ENCODE measurements at regions not wholly inside any gene's neighbourhood (a gene's known extent, or its start where the extent isn't known, plus 50 kb on each side); places are given as distances from the start of the nearest gene placed in this dataset.
A peak's percentile ranks its signal among the peaks of the same experiment; 100 is the strongest.

DNA sequence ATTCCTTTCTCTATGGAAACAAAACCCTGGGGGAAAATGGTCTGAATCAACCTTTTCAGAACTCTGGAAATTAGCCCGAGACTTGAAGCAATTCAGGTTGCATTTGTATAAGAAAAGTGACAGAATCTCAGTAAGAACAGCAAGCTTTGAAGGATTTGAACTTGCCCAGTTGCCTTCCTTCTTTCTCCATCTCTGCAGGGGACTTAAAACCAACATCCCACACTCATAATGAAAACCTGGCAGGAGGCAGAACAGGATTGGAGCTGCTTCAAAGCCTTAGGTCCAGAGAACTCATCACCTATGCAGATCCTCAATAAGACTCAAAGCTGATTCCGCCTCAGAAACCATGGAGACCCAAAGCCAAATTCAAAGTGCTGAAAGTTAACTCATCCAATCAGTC is 790.5 kb upstream of the ID2 start:
- Histone ChIP-seq H3K27me3 (ENCODE audit: control insufficient read depth in 1 of 2, insufficient read depth in 1 of 2, low read length in 2 of 2) (no peaks in the 10 kb centered on the region), H3K4ac (ENCODE audit: low read depth in 1 of 2, low read length in 2 of 2) (no peak overlapping the region), H4K91ac (ENCODE audit: low read length) (no peak overlapping the region), H3K18ac (ENCODE audit: low read depth in 1 of 2, low read length in 2 of 2) (no peak overlapping the region), H2BK12ac (ENCODE audit: low read length in 2 of 2) (no peak overlapping the region), H3K79me1 (replicated peaks; ENCODE audit: low read length, poor library complexity, severe bottlenecking) (no peaks in the 10 kb centered on the region), H2BK5ac (ENCODE audit: low read depth, low read length, poor library complexity, severe bottlenecking) (no peak overlapping the region), H2AK5ac (ENCODE audit: low read length, severe bottlenecking) (no peak overlapping the region), H3K36me3 (ENCODE audit: control insufficient read depth in 1 of 2, insufficient read depth in 2 of 2, low read depth in 1 of 2, low read length in 2 of 2) (no peaks in the 10 kb centered on the region), H2BK15ac (ENCODE audit: low read depth, poor library complexity, severe bottlenecking) (no peak overlapping the region), H3K23ac (ENCODE audit: low read length in 2 of 2) (no peak overlapping the region), H3K4me2 (ENCODE audit: low read length, poor library complexity, severe bottlenecking) (no peak overlapping the region), H3K9ac (ENCODE audit: low read length) (no peak overlapping the region), H2AFZ (ENCODE audit: low read depth, low read length) (no peak overlapping the region), H3K27ac (ENCODE audit: low read length, poor library complexity, severe bottlenecking) (no peak overlapping the region), H3K4me3 (ENCODE audit: insufficient read depth in 1 of 2, low read depth in 1 of 2, low read length in 2 of 2) (no peak overlapping the region), H4K8ac (ENCODE audit: low read length) (no peak overlapping the region), H3K14ac (ENCODE audit: low read length in 2 of 2) (no peak overlapping the region), H3K9me3 (ENCODE audit: control insufficient read depth, low read length) (no peaks in the 10 kb centered on the region), H3K4me1 (ENCODE audit: control insufficient read depth, insufficient read depth, low read depth, low read length) (no peaks in the 10 kb centered on the region), H2BK120ac (ENCODE audit: low read depth, low read length) (no peak overlapping the region)
- 100% methylated on average over 1 of the region's 2 CpGs for WGBS
- no peak for DNase-seq

DNA sequence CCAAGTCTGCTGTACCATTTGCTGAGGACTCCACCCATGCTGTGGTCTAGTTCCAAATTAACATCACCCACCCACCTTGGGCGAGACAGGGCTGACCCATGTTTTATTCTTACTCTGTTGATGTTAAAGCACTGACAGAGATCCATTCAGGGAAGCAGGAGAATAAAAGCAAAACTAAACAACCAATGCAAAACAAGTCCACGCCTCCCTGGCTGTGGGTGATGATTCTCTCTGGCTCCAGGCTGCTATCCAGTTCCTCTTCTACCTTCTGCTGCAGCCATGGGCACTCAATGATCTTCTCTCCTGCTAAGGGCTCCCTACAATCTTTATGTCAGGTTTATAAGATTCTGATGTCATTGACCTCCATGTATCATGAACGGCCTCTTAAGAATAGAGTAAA is 786.6 kb upstream of the ID2 start:
- Histone ChIP-seq H3K4ac (ENCODE audit: low read depth in 1 of 2, low read length in 2 of 2) (no peak overlapping the region), H3K79me1 (replicated peaks; ENCODE audit: low read length, poor library complexity, severe bottlenecking) (no peaks in the 10 kb centered on the region), H2AFZ (ENCODE audit: low read depth, low read length) (no peak overlapping the region), H2BK5ac (ENCODE audit: low read depth, low read length, poor library complexity, severe bottlenecking) (no peak overlapping the region), H3K27ac (ENCODE audit: low read length, poor library complexity, severe bottlenecking) (no peak overlapping the region), H3K18ac (ENCODE audit: low read depth in 1 of 2, low read length in 2 of 2) (no peak overlapping the region), H3K23ac (ENCODE audit: low read length in 2 of 2) (no peak overlapping the region), H4K8ac (ENCODE audit: low read length) (no peak overlapping the region), H2AK5ac (ENCODE audit: low read length, severe bottlenecking) (no peak overlapping the region), H3K9me3 (ENCODE audit: control insufficient read depth, low read length) (no peaks in the 10 kb centered on the region), H2BK12ac (ENCODE audit: low read length in 2 of 2) (no peak overlapping the region), H3K27me3 (ENCODE audit: control insufficient read depth in 1 of 2, insufficient read depth in 1 of 2, low read length in 2 of 2) (no peaks in the 10 kb centered on the region), H3K14ac (ENCODE audit: low read length in 2 of 2) (no peak overlapping the region), H2BK120ac (ENCODE audit: low read depth, low read length) (peak overlapping the region; percentile 24), H3K4me2 (ENCODE audit: low read length, poor library complexity, severe bottlenecking) (no peak overlapping the region), H3K4me3 (ENCODE audit: insufficient read depth in 1 of 2, low read depth in 1 of 2, low read length in 2 of 2) (no peak overlapping the region), H3K4me1 (ENCODE audit: control insufficient read depth, insufficient read depth, low read depth, low read length) (no peaks in the 10 kb centered on the region), H2BK15ac (ENCODE audit: low read depth, poor library complexity, severe bottlenecking) (no peak overlapping the region), H3K9ac (ENCODE audit: low read length) (no peak overlapping the region), H4K91ac (ENCODE audit: low read length) (no peak overlapping the region), H3K36me3 (ENCODE audit: control insufficient read depth in 1 of 2, insufficient read depth in 2 of 2, low read depth in 1 of 2, low read length in 2 of 2) (no peaks in the 10 kb centered on the region)
- DNase-seq, result no peak
- 93% methylated on average over 2 of the region's 3 CpGs for WGBS

DNA sequence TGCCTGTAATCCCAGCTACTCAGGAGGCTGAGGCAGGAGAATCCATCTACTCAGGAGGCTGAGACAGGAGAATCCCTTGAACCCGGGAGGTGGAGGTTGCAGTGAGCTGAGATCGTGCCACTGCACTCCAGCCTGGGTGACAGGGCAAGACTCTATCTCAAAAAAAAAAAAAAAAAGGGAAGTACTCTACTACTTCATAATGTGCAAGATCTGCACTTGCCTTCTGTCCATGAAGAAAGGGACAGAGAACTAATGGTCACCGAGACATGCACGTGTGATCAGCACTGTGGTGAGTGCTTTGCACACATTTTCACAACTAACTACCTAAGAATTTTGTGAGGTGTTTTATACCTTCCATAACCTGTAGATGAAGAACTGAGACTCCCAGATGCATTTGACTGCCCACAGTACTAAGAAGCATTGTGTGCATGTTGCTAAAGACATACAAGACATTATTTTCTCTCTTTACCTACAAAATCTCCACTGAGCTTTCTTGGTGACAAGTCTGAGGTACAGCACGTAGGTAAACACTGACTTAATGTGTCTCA is 784.8 kb upstream of the ID2 start:
- Histone ChIP-seq H2BK5ac (ENCODE audit: low read depth, low read length, poor library complexity, severe bottlenecking) (no peak overlapping the region), H3K27me3 (ENCODE audit: control insufficient read depth in 1 of 2, insufficient read depth in 1 of 2, low read length in 2 of 2) (no peaks in the 10 kb centered on the region), H2AFZ (ENCODE audit: low read depth, low read length) (no peak overlapping the region), H3K9me3 (ENCODE audit: control insufficient read depth, low read length) (no peaks in the 10 kb centered on the region), H3K4me2 (ENCODE audit: low read length, poor library complexity, severe bottlenecking) (no peak overlapping the region), H3K27ac (ENCODE audit: low read length, poor library complexity, severe bottlenecking) (no peak overlapping the region), H2AK5ac (ENCODE audit: low read length, severe bottlenecking) (no peak overlapping the region), H3K4me1 (ENCODE audit: control insufficient read depth, insufficient read depth, low read depth, low read length) (no peaks in the 10 kb centered on the region), H3K14ac (ENCODE audit: low read length in 2 of 2) (no peak overlapping the region), H3K4ac (ENCODE audit: low read depth in 1 of 2, low read length in 2 of 2) (no peak overlapping the region), H3K79me1 (replicated peaks; ENCODE audit: low read length, poor library complexity, severe bottlenecking) (no peaks in the 10 kb centered on the region), H3K18ac (ENCODE audit: low read depth in 1 of 2, low read length in 2 of 2) (no peak overlapping the region), H4K91ac (ENCODE audit: low read length) (no peak overlapping the region), H3K23ac (ENCODE audit: low read length in 2 of 2) (no peak overlapping the region), H3K9ac (ENCODE audit: low read length) (no peak overlapping the region), H3K4me3 (ENCODE audit: insufficient read depth in 1 of 2, low read depth in 1 of 2, low read length in 2 of 2) (no peak overlapping the region), H2BK15ac (ENCODE audit: low read depth, poor library complexity, severe bottlenecking) (no peak overlapping the region), H2BK12ac (ENCODE audit: low read length in 2 of 2) (no peak overlapping the region), H2BK120ac (ENCODE audit: low read depth, low read length) (no peak overlapping the region), H4K8ac (ENCODE audit: low read length) (no peak overlapping the region), H3K36me3 (ENCODE audit: control insufficient read depth in 1 of 2, insufficient read depth in 2 of 2, low read depth in 1 of 2, low read length in 2 of 2) (no peaks in the 10 kb centered on the region)
- 86% methylated on average over 4 of the region's 5 CpGs for WGBS
- no peak for DNase-seq

DNA sequence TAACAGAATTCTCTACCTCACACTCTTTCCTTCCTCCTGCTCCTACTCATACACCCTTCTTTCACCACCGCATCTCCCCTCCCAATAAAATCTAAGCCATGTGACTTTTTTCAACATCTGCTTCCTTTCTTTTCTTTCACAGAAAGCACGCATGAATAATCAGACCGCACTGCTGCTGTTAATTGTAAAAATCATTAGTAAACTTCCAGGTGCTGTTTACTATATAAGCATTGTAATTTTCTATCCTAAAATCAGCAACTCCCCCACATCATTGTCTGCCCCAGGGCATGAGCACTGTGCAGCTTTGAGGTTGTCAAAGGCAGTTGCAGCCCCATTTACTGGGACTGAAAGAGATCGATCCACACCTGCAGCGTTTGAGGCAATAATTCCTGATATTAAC is 782.6 kb upstream of the ID2 start:
- no peak overlapping the region for H4K91ac ChIP-seq (ENCODE audit: low read length)
- no peak overlapping the region for H3K14ac ChIP-seq (ENCODE audit: low read length in 2 of 2)
- no peak overlapping the region for H2AFZ ChIP-seq (ENCODE audit: low read depth, low read length)
- no peak overlapping the region for H4K8ac ChIP-seq (ENCODE audit: low read length)
- H2BK120ac ChIP-seq (ENCODE audit: low read depth, low read length), result no peak overlapping the region
- H2BK12ac ChIP-seq (ENCODE audit: low read length in 2 of 2), result no peak overlapping the region
- no peak overlapping the region for H3K4me2 ChIP-seq (ENCODE audit: low read length, poor library complexity, severe bottlenecking)
- no peak overlapping the region for H3K4me3 ChIP-seq (ENCODE audit: insufficient read depth in 1 of 2, low read depth in 1 of 2, low read length in 2 of 2)
- H3K27me3 ChIP-seq (ENCODE audit: control insufficient read depth in 1 of 2, insufficient read depth in 1 of 2, low read length in 2 of 2), result peaks cover 0 to 10% of the 10 kb centered on the region in 2 experiments
- no peaks in the 10 kb centered on the region for H3K79me1 ChIP-seq (replicated peaks; ENCODE audit: low read length, poor library complexity, severe bottlenecking)
- H2BK15ac ChIP-seq (ENCODE audit: low read depth, poor library complexity, severe bottlenecking), result no peak overlapping the region
- H3K36me3 ChIP-seq (ENCODE audit: control insufficient read depth in 1 of 2, insufficient read depth in 2 of 2, low read depth in 1 of 2, low read length in 2 of 2), result no peaks in the 10 kb centered on the region
- no peak for DNase-seq
- no peak overlapping the region for H3K23ac ChIP-seq (ENCODE audit: low read length in 2 of 2)
- no peaks in the 10 kb centered on the region for H3K4me1 ChIP-seq (ENCODE audit: control insufficient read depth, insufficient read depth, low read depth, low read length)
- no peak overlapping the region for H3K4ac ChIP-seq (ENCODE audit: low read depth in 1 of 2, low read length in 2 of 2)
- no peak overlapping the region for H3K9ac ChIP-seq (ENCODE audit: low read length)
- no peak overlapping the region for H3K27ac ChIP-seq (ENCODE audit: low read length, poor library complexity, severe bottlenecking)
- no peak overlapping the region for H3K18ac ChIP-seq (ENCODE audit: low read depth in 1 of 2, low read length in 2 of 2)
- WGBS, result 68% methylated on average over 3 of the region's 5 CpGs
- H2AK5ac ChIP-seq (ENCODE audit: low read length, severe bottlenecking), result no peak overlapping the region
- no peaks in the 10 kb centered on the region for H3K9me3 ChIP-seq (ENCODE audit: control insufficient read depth, low read length)
- no peak overlapping the region for H2BK5ac ChIP-seq (ENCODE audit: low read depth, low read length, poor library complexity, severe bottlenecking)

Measured in mesenchymal stem cell (in vitro differentiated cells and primary cell).